HEK293 (cell line): ENCODE measurements at regions not wholly inside any gene's neighbourhood (a gene's known extent, or its start where the extent isn't known, plus 50 kb on each side); places are given as distances from the start of the nearest gene placed in this dataset.

Source experiments
- CTCF ChIA-PET: fragments of 350-600 bp; formaldehyde crosslinking; extraction: SDS; loops from one replicate; lab custom pipeline; 2021; ENCODE audit warnings: antibody characterized with exemption; lab: Yijun Ruan, JAX
- POLR2A ChIA-PET: fragments of 300-600 bp; formaldehyde crosslinking; extraction: SDS; loops from one replicate; lab custom pipeline; 2020; ENCODE audit warnings: antibody characterized with exemption, inconsistent platforms; lab: Yijun Ruan, JAX
- H3K27ac ChIP-seq: fragments of 200-500 bp; sonication (Bioruptor generic); 2 replicates; pipeline ENCODE4 v1.5.1; 2014; ENCODE audit warnings: low read depth, low read length, control low read depth, inconsistent platforms; ENCODE audit errors: extremely low read depth
- H3K36me3 ChIP-seq, 2 experiments: fragments of 200-500 bp in 1 of 2; sonication (Bioruptor generic) in 1 of 2; 1 replicate in 1 of 2; 2 replicates in 1 of 2; pipeline ENCODE4 v1.5.1; 2014 to 2017; ENCODE audit warnings: inconsistent platforms in 2 of 2, low read length in 2 of 2; ENCODE audit not compliant: control insufficient read depth in 2 of 2, insufficient read depth in 1 of 2
- H3K4me1 ChIP-seq: fragments of 200-500 bp; sonication (Bioruptor generic); 2 replicates; pipeline ENCODE4 v1.5.1; 2014; ENCODE audit warnings: mild to moderate bottlenecking, low read length, inconsistent platforms; ENCODE audit not compliant: control insufficient read depth, insufficient read depth
- H3K4me3 ChIP-seq: 2 replicates; pipeline ENCODE4 v1.5.1; 2011; ENCODE audit warnings: low read depth, mild to moderate bottlenecking, control low read depth, low read length, moderate library complexity
- H3K9me3 ChIP-seq: fragments of 200-500 bp; sonication (Bioruptor generic); 2 replicates; pipeline ENCODE4 v1.5.1; 2014; ENCODE audit warnings: low read depth, low read length, inconsistent platforms; ENCODE audit not compliant: control insufficient read depth, insufficient read depth
- CTCF ChIP-seq: fragments of 450-650 bp; formaldehyde crosslinking; IDR thresholded peaks from 2 replicates; pipeline ENCODE4 v1.5.1; 2016; ENCODE audit warnings: missing biosample characterization, missing genetic modification characterization
- KLF1 ChIP-seq: fragments of 450-650 bp; formaldehyde crosslinking; IDR thresholded peaks from 2 replicates; pipeline ENCODE4 v1.5.1; 2016; ENCODE audit warnings: missing biosample characterization, missing genetic modification characterization
- KLF8 ChIP-seq: fragments of 450-650 bp; formaldehyde crosslinking; IDR thresholded peaks from 2 replicates; pipeline ENCODE4 v1.5.1; 2016; ENCODE audit warnings: missing biosample characterization, missing genetic modification characterization
- PATZ1 ChIP-seq: fragments of 450-650 bp; formaldehyde crosslinking; IDR thresholded peaks from 2 replicates; pipeline ENCODE4 v1.5.1; 2016; ENCODE audit warnings: missing biosample characterization, missing genetic modification characterization
- REPIN1 ChIP-seq: fragments of 450-650 bp; formaldehyde crosslinking; IDR thresholded peaks from 2 replicates; pipeline ENCODE4 v1.5.1; 2017; ENCODE audit warnings: missing biosample characterization, missing genetic modification characterization, low read depth
- SCRT2 ChIP-seq: fragments of 450-650 bp; formaldehyde crosslinking; IDR thresholded peaks from 2 replicates; pipeline ENCODE4 v1.5.1; 2016; ENCODE audit warnings: missing biosample characterization, missing genetic modification characterization
- TRIM28 ChIP-seq: IDR thresholded peaks from 2 replicates; pipeline ENCODE4 v1.6.1; 2011; ENCODE audit warnings: low read length, control low read depth, borderline replicate concordance
- ZBTB1 ChIP-seq: fragments of 450-650 bp; formaldehyde crosslinking; IDR thresholded peaks from 2 replicates; pipeline ENCODE4 v1.5.1; 2016; ENCODE audit warnings: missing biosample characterization, missing genetic modification characterization
- ZBTB26 ChIP-seq: fragments of 450-650 bp; formaldehyde crosslinking; optimal IDR thresholded peaks from 2 replicates; pipeline ENCODE3; 2016; ENCODE audit warnings: missing biosample characterization, mild to moderate bottlenecking, missing genetic modification characterization
- ZFHX2 ChIP-seq: fragments of 450-650 bp; formaldehyde crosslinking; conservative IDR thresholded peaks from 2 replicates; pipeline ENCODE4 v1.5.1; 2016; ENCODE audit warnings: missing biosample characterization, missing genetic modification characterization
- ZFP3 ChIP-seq: fragments of 450-650 bp; formaldehyde crosslinking; IDR thresholded peaks from 2 replicates; pipeline ENCODE4 v1.5.1; 2016; ENCODE audit warnings: low read depth, missing biosample characterization, missing genetic modification characterization
- ZNF146 ChIP-seq: fragments of 450-650 bp; formaldehyde crosslinking; IDR thresholded peaks from 2 replicates; pipeline ENCODE4 v1.5.1; 2016; ENCODE audit warnings: missing biosample characterization, missing genetic modification characterization
- ZNF16 ChIP-seq: fragments of 450-650 bp; formaldehyde crosslinking; IDR thresholded peaks from 2 replicates; pipeline ENCODE4 v1.5.1; 2016; ENCODE audit warnings: low read depth, missing biosample characterization, missing genetic modification characterization
- ZNF19 ChIP-seq: fragments of 450-650 bp; formaldehyde crosslinking; IDR thresholded peaks from 2 replicates; pipeline ENCODE4; 2016; ENCODE audit warnings: missing biosample characterization, missing genetic modification characterization, low read depth
- ZNF530 ChIP-seq: fragments of 450-650 bp; formaldehyde crosslinking; IDR thresholded peaks from 2 replicates; pipeline ENCODE4 v1.5.1; 2016; ENCODE audit warnings: low read depth, missing biosample characterization, missing genetic modification characterization
- ZNF623 ChIP-seq: fragments of 450-650 bp; formaldehyde crosslinking; IDR thresholded peaks from 2 replicates; pipeline ENCODE4 v1.5.1; 2016; ENCODE audit warnings: missing biosample characterization, missing genetic modification characterization
- ZNF626 ChIP-seq: fragments of 450-650 bp; sonication (Bioruptor Pico); formaldehyde crosslinking; IDR thresholded peaks from 2 replicates; pipeline ENCODE4 v1.5.1; 2018; ENCODE audit warnings: missing biosample characterization, missing genetic modification characterization, inconsistent platforms
- ZNF664 ChIP-seq: fragments of 450-650 bp; formaldehyde crosslinking; IDR thresholded peaks from 2 replicates; pipeline ENCODE4 v1.5.1; 2016; ENCODE audit warnings: missing biosample characterization, missing genetic modification characterization
- ZNF692 ChIP-seq: fragments of 450-650 bp; formaldehyde crosslinking; IDR thresholded peaks from 2 replicates; pipeline ENCODE4 v1.5.1; 2016; ENCODE audit warnings: missing biosample characterization, missing genetic modification characterization
- ZNF843 ChIP-seq: fragments of 450-650 bp; formaldehyde crosslinking; IDR thresholded peaks from 2 replicates; pipeline ENCODE4 v1.5.1; 2016; ENCODE audit warnings: missing biosample characterization, missing genetic modification characterization
- ZSCAN5A ChIP-seq: fragments of 450-650 bp; formaldehyde crosslinking; IDR thresholded peaks from 2 replicates; pipeline ENCODE4 v1.5.1; 2016; ENCODE audit warnings: missing biosample characterization, missing genetic modification characterization

- no peaks in the 10 kb centered on the region for H3K4me1 ChIP-seq
- no peak overlapping the region for H3K4me3 ChIP-seq
- TF ChIP-seq ZSCAN5A (tag by site-specific recombination) (no peak), ZFHX2 (tag by site-specific recombination) (no peak), ZNF16 (no peak), ZNF664 (tag by site-specific recombination) (no peak), ZBTB26 (no peak), ZFP3 (tag by site-specific recombination) (no peak), ZNF843 (no peak), SCRT2 (tag by site-specific recombination) (no peak), ZNF692 (tag by site-specific recombination) (no peak)
- no peak overlapping the region for H3K27ac ChIP-seq
- no peaks in the 10 kb centered on the region for H3K36me3 ChIP-seq
- ChIA-PET POLR2A (no interaction called here), CTCF (interaction anchor here (0.6 to 0.9 kb wide), 3 partner anchors 23 to 110 kb away, joined by 3 read pairs; no protein-coding TSS in a partner anchor)
- H3K9me3 ChIP-seq: no peaks in the 10 kb centered on the region
Measured at GRCh38 chr21:41024746-41025254, 143.2 kb upstream of the BACE2 start.

GRCh38 chr21:41029571-41029970 is 138.4 kb upstream of the BACE2 start:
- H3K4me1 ChIP-seq: no peaks in the 10 kb centered on the region
- no peaks in the 10 kb centered on the region for H3K36me3 ChIP-seq
- no peak for TF ChIP-seq PATZ1 (tag by site-specific recombination)
- no peak for TF ChIP-seq TRIM28
- TF ChIP-seq ZBTB1 (tag by site-specific recombination): no peak
- no peak for TF ChIP-seq ZNF146 (tag by site-specific recombination)
- TF ChIP-seq KLF8 (tag by site-specific recombination): no peak
- TF ChIP-seq ZNF623 (tag by site-specific recombination): no peak
- POLR2A ChIA-PET: no interaction called here
- CTCF ChIA-PET: interaction anchor here (0.6 kb wide), 1 partner anchor 140 kb away, joined by 3 read pairs; no protein-coding TSS in a partner anchor
- no peak overlapping the region for H3K27ac ChIP-seq
- H3K9me3 ChIP-seq: no peaks in the 10 kb centered on the region
- H3K4me3 ChIP-seq: no peak overlapping the region

GRCh38 chr21:41031701-41032220 is 136.2 kb upstream of the BACE2 start:
- Histone ChIP-seq H3K4me3 (no peak overlapping the region), H3K9me3 (no peaks in the 10 kb centered on the region), H3K36me3 (no peaks in the 10 kb centered on the region), H3K27ac (no peak overlapping the region), H3K4me1 (no peaks in the 10 kb centered on the region)
- CTCF ChIA-PET: no interaction called here
- POLR2A ChIA-PET: no interaction called here
- no peak for TF ChIP-seq ZNF19 (tag by site-specific recombination)
- TF ChIP-seq REPIN1 (tag by site-specific recombination): no peak
- no peak for TF ChIP-seq CTCF
- TF ChIP-seq ZNF626 (tag by site-specific recombination): no peak
- no peak for TF ChIP-seq ZNF530 (tag by site-specific recombination)
- TF ChIP-seq ZNF16: no peak
- TF ChIP-seq KLF1 (tag by site-specific recombination): no peak
